ENCODE measurements at regions not wholly inside any gene's neighbourhood (a gene's known extent, or its start where the extent isn't known, plus 50 kb on each side); places are given as distances from the start of the nearest gene placed in this dataset.
A peak's percentile ranks its signal among the peaks of the same experiment; 100 is the strongest.

- no peak overlapping the region for H3K27ac ChIP-seq (ENCODE audit: low read depth in 1 of 2, low read length in 2 of 2)
- TF ChIP-seq HNF4G (IDR thresholded peaks at IDR 0.05): no peak
- peak; percentile 33 to 81 for TF ChIP-seq JUND (IDR thresholded peaks at IDR 0.05)
- TF ChIP-seq RAD21 (IDR thresholded peaks at IDR 0.05): peak in 1 of 2 donors; percentile 36
- TF ChIP-seq, protein P1, sequence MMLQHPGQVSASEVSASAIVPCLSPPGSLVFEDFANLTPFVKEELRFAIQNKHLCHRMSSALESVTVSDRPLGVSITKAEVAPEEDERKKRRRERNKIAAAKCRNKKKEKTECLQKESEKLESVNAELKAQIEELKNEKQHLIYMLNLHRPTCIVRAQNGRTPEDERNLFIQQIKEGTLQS (IDR thresholded peaks at IDR 0.05): peak; percentile 54
- TF ChIP-seq MAX (IDR thresholded peaks at IDR 0.05): no peak
- peak; percentile 19 for TF ChIP-seq SP1 (IDR thresholded peaks at IDR 0.05)
- peak in 1 of 2 donors; percentile 28 for TF ChIP-seq GABPA (IDR thresholded peaks at IDR 0.05 in 1 of 2, conservative IDR thresholded peaks at IDR 0.05 in 1 of 2)
- TF ChIP-seq NR2F2 (IDR thresholded peaks at IDR 0.05): no peak
- no peak for TF ChIP-seq HNF4A (conservative IDR thresholded peaks at IDR 0.05)
- H3K9me3 ChIP-seq (ENCODE audit: control insufficient read depth in 4 of 4, low read length in 3 of 4): no peaks in the 10 kb centered on the region
- no peak for DNase-seq (ENCODE audit: low spot score)
- no peak overlapping the region for H3K9ac ChIP-seq (ENCODE audit: low read depth in 1 of 2, low read length in 2 of 2)
- no peak overlapping the region for H3K4me3 ChIP-seq (ENCODE audit: low read depth in 1 of 3, low read length in 3 of 3)
- peaks cover 0 to 2% (median 0%) of the 10 kb centered on the region in 4 donors for H3K4me1 ChIP-seq (ENCODE audit: control insufficient read depth in 4 of 4, insufficient read depth in 4 of 4, low read length in 3 of 4)
- no peaks in the 10 kb centered on the region for H3K36me3 ChIP-seq (ENCODE audit: control insufficient read depth in 4 of 4, insufficient read depth in 3 of 4, low read depth in 1 of 4, low read length in 3 of 4)
- 53% methylated on average over 13 of the region's 13 CpGs for WGBS
- H3K27me3 ChIP-seq (ENCODE audit: control insufficient read depth in 4 of 4, insufficient read depth in 4 of 4, low read length in 3 of 4): no peaks in the 10 kb centered on the region
Observed at GRCh38 chrX:39859991-39860861, 237.5 kb downstream of the BCOR start.

- Histone ChIP-seq H3K4me1 (ENCODE audit: control insufficient read depth in 4 of 4, insufficient read depth in 4 of 4, low read length in 3 of 4) (peaks cover 0 to 2% (median 0%) of the 10 kb centered on the region in 4 donors), H3K27ac (ENCODE audit: low read depth in 1 of 2, low read length in 2 of 2) (no peak overlapping the region), H3K9me3 (ENCODE audit: control insufficient read depth in 4 of 4, low read length in 3 of 4) (no peaks in the 10 kb centered on the region), H3K9ac (ENCODE audit: low read depth in 1 of 2, low read length in 2 of 2) (no peak overlapping the region), H3K4me3 (ENCODE audit: low read depth in 1 of 3, low read length in 3 of 3) (no peak overlapping the region), H3K36me3 (ENCODE audit: control insufficient read depth in 4 of 4, insufficient read depth in 3 of 4, low read depth in 1 of 4, low read length in 3 of 4) (no peaks in the 10 kb centered on the region), H3K27me3 (ENCODE audit: control insufficient read depth in 4 of 4, insufficient read depth in 4 of 4, low read length in 3 of 4) (no peaks in the 10 kb centered on the region)
- 80% methylated on average over 5 of the region's 5 CpGs for WGBS
- no peak for DNase-seq (ENCODE audit: low spot score)
- TF ChIP-seq GABPA (IDR thresholded peaks at IDR 0.05 in 1 of 2, conservative IDR thresholded peaks at IDR 0.05 in 1 of 2): no peak
- TF ChIP-seq REST (IDR thresholded peaks at IDR 0.05): no peak
- no peak for TF ChIP-seq JUND (IDR thresholded peaks at IDR 0.05)
- TF ChIP-seq, protein P2, sequence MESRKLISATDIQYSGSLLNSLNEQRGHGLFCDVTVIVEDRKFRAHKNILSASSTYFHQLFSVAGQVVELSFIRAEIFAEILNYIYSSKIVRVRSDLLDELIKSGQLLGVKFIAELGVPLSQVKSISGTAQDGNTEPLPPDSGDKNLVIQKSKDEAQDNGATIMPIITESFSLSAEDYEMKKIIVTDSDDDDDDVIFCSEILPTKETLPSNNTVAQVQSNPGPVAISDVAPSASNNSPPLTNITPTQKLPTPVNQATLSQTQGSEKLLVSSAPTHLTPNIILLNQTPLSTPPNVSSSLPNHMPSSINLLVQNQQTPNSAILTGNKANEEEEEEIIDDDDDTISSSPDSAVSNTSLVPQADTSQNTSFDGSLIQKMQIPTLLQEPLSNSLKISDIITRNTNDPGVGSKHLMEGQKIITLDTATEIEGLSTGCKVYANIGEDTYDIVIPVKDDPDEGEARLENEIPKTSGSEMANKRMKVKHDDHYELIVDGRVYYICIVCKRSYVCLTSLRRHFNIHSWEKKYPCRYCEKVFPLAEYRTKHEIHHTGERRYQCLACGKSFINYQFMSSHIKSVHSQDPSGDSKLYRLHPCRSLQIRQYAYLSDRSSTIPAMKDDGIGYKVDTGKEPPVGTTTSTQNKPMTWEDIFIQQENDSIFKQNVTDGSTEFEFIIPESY (IDR thresholded peaks at IDR 0.05): no peak
- TF ChIP-seq, protein P1 (IDR thresholded peaks at IDR 0.05): no peak
- TF ChIP-seq RAD21 (IDR thresholded peaks at IDR 0.05): no peak
- TF ChIP-seq MAX (IDR thresholded peaks at IDR 0.05): no peak
- no peak for TF ChIP-seq TAF1 (conservative IDR thresholded peaks at IDR 0.05)
- no peak for TF ChIP-seq SP1 (IDR thresholded peaks at IDR 0.05)
- no peak for TF ChIP-seq FOXA1 (IDR thresholded peaks at IDR 0.05)
- no peak for TF ChIP-seq YY1 (IDR thresholded peaks at IDR 0.05)
- no peak for TF ChIP-seq EGR1 (IDR thresholded peaks at IDR 0.05; ENCODE audit: low read depth in 2 of 2)
- TF ChIP-seq HNF4G (IDR thresholded peaks at IDR 0.05): no peak
- no peak for TF ChIP-seq HNF4A (conservative IDR thresholded peaks at IDR 0.05)
- TF ChIP-seq RXRA (IDR thresholded peaks at IDR 0.05): no peak
- no peak for TF ChIP-seq FOXA2 (IDR thresholded peaks at IDR 0.05)
- TF ChIP-seq NR2F2 (IDR thresholded peaks at IDR 0.05): no peak
Observed at GRCh38 chrX:39862963-39863362, 234.8 kb downstream of the BCOR start.
